IPS DF 4.7 (cell line): ENCODE measurements at regions not wholly inside any gene's neighbourhood (a gene's known extent, or its start where the extent isn't known, plus 50 kb on each side); places are given as distances from the start of the nearest gene placed in this dataset.
"Not testable (repeated sequence)": the region's sequence is repeated elsewhere in the genome, so short reads cannot be mapped to it uniquely, and the experiment has no call there.

Experiments used
- DNase-seq: peaks from one replicate; pipeline ENCODE4 v3.0.0-alpha.2; 2013; ENCODE audit warnings: low spot score; ENCODE audit errors: extremely low read depth

- DNase-seq, result no peak
These were observed 163.1 kb downstream of the ESM1 start for GRCh38 chr5:54822324-54822687.

GRCh38 chr5:54821445-54822323 lies 163.7 kb downstream of the ESM1 start:
- no peak for DNase-seq

- no peak for DNase-seq
These were observed 164.9 kb downstream of the ESM1 start for GRCh38 chr5:54820346-54821134.

GRCh38 chr5:54807421-54807820 lies 178.0 kb downstream of the ESM1 start:
- DNase-seq, result no peak

GRCh38 chr5:54804521-54804920 lies 180.9 kb downstream of the ESM1 start:
- no peak for DNase-seq

- no peak for DNase-seq
These were observed 181.3 kb downstream of the ESM1 start for GRCh38 chr5:54804086-54804485.

GRCh38 chr5:54803471-54804011 lies 181.9 kb downstream of the ESM1 start:
- no peak for DNase-seq

- DNase-seq, result no peak
These were observed 185.7 kb downstream of the ESM1 start for GRCh38 chr5:54799645-54800044.

GRCh38 chr5:54795777-54796176 lies 189.6 kb downstream of the ESM1 start:
- no peak for DNase-seq

GRCh38 chr5:54795284-54795683 lies 190.1 kb downstream of the ESM1 start:
- no peak for DNase-seq

GRCh38 chr5:54794135-54794975 lies 191.0 kb downstream of the ESM1 start:
- DNase-seq, result no peak

GRCh38 chr5:54793468-54794134 lies 191.8 kb downstream of the ESM1 start:
- no peak for DNase-seq

- DNase-seq, result no peak
These were observed 192.6 kb downstream of the ESM1 start for GRCh38 chr5:54792611-54793404.

- DNase-seq, result not testable (repeated sequence)
These were observed 197.5 kb downstream of the ESM1 start for GRCh38 chr5:54787910-54788309.

- no peak for DNase-seq
These were observed 199.4 kb downstream of the ESM1 start for GRCh38 chr5:54785729-54786591.

GRCh38 chr5:54778783-54779182 lies 206.6 kb downstream of the ESM1 start:
- DNase-seq, result no peak

GRCh38 chr5:54775645-54776044 lies 209.7 kb downstream of the ESM1 start:
- DNase-seq, result no peak

GRCh38 chr5:54774281-54775170 lies 210.9 kb downstream of the ESM1 start:
- DNase-seq, result no peak
